ENCODE measurements at regions not wholly inside any gene's neighbourhood (a gene's known extent, or its start where the extent isn't known, plus 50 kb on each side); places are given as distances from the start of the nearest gene placed in this dataset.

DNA sequence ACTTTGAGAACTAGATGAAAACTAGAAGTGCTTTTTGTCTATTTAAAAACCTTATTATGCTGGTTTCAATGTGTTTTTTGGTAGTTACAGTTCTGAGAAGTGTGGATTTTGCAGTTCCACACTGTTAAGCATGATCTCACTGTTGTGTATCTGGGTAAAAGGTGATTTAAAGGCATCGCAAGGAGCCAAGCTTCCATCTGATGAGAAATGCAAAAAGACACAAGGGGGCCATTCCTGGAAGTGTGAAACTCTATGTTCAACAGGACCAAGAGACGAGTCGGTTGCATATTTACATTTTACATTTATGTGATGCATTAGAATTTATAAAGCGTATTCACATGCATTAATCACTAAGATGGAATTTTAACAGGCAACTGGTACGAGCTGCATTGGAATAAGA lies 490.8 kb downstream of the NPIPA7 start:
- no peaks in the 10 kb centered on the region for H3K27me3 ChIP-seq (ENCODE audit: control insufficient read depth, insufficient read depth, low read length)
- H3K79me2 ChIP-seq (ENCODE audit: control insufficient read depth, insufficient read depth, low read length): no peaks in the 10 kb centered on the region
- H4K20me1 ChIP-seq (ENCODE audit: control insufficient read depth, extremely low read depth, insufficient read depth, low read length): no peaks in the 10 kb centered on the region
- no peaks in the 10 kb centered on the region for H3K4me1 ChIP-seq (ENCODE audit: control insufficient read depth, extremely low read depth, insufficient read depth, low read length)
- no peak for TF ChIP-seq EZH2 (IDR thresholded peaks at IDR 0.05; ENCODE audit: low read length, missing control alignments)
- TF ChIP-seq, protein P1, sequence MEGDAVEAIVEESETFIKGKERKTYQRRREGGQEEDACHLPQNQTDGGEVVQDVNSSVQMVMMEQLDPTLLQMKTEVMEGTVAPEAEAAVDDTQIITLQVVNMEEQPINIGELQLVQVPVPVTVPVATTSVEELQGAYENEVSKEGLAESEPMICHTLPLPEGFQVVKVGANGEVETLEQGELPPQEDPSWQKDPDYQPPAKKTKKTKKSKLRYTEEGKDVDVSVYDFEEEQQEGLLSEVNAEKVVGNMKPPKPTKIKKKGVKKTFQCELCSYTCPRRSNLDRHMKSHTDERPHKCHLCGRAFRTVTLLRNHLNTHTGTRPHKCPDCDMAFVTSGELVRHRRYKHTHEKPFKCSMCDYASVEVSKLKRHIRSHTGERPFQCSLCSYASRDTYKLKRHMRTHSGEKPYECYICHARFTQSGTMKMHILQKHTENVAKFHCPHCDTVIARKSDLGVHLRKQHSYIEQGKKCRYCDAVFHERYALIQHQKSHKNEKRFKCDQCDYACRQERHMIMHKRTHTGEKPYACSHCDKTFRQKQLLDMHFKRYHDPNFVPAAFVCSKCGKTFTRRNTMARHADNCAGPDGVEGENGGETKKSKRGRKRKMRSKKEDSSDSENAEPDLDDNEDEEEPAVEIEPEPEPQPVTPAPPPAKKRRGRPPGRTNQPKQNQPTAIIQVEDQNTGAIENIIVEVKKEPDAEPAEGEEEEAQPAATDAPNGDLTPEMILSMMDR (conservative IDR thresholded peaks at IDR 0.05 in 1 of 2, IDR thresholded peaks at IDR 0.05 in 1 of 2; ENCODE audit: low read depth in 1 of 2, low read length in 2 of 2): no peak
- H3K9me3 ChIP-seq (ENCODE audit: control insufficient read depth, insufficient read depth, low read depth, low read length): no peaks in the 10 kb centered on the region
- H3K27ac ChIP-seq (ENCODE audit: insufficient read depth, low read length): no peak overlapping the region
- H3K36me3 ChIP-seq (ENCODE audit: control insufficient read depth, insufficient read depth, low read length): no peaks in the 10 kb centered on the region
- no peak overlapping the region for H3K4me2 ChIP-seq (ENCODE audit: extremely low read depth, insufficient read depth, low read length)
- no peak for DNase-seq (ENCODE audit: low read depth in 2 of 2)
- no peak overlapping the region for H2AFZ ChIP-seq (ENCODE audit: low read length)
- H3K4me3 ChIP-seq (replicated peaks in 1 of 4; ENCODE audit: control extremely low read depth in 1 of 4, insufficient read depth in 1 of 4, low read depth in 3 of 4, low read length in 4 of 4): no peak overlapping the region
- H3K9ac ChIP-seq (ENCODE audit: insufficient read depth, low read length): no peak overlapping the region

DNA sequence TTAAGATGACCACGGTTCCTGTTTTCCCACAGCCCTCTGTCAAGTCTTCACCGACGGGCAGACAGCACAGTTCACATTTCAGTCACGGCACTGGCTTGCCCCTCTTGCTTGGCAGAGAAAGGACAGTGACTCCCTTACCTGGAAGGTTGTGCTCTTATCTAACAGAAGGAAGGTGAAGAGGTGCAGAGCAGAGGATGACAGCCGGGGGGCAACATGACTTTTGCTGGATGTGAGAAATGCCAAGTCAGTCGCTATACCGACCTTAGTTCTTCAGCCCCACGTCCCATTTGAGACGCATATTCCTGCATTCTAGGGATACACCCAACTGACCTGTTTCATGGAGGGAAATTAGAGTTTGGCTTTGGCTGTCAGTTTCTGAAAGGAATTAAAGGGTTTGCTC lies 492.3 kb downstream of the NPIPA7 start:
- TF ChIP-seq, protein P1 (conservative IDR thresholded peaks at IDR 0.05 in 1 of 2, IDR thresholded peaks at IDR 0.05 in 1 of 2; ENCODE audit: low read depth in 1 of 2, low read length in 2 of 2): no peak
- TF ChIP-seq EZH2 (IDR thresholded peaks at IDR 0.05; ENCODE audit: low read length, missing control alignments): no peak
- Histone ChIP-seq H3K4me1 (ENCODE audit: control insufficient read depth, extremely low read depth, insufficient read depth, low read length) (no peaks in the 10 kb centered on the region), H3K79me2 (ENCODE audit: control insufficient read depth, insufficient read depth, low read length) (no peaks in the 10 kb centered on the region), H3K27me3 (ENCODE audit: control insufficient read depth, insufficient read depth, low read length) (no peaks in the 10 kb centered on the region), H3K9ac (ENCODE audit: insufficient read depth, low read length) (no peak overlapping the region), H3K9me3 (ENCODE audit: control insufficient read depth, insufficient read depth, low read depth, low read length) (no peaks in the 10 kb centered on the region), H2AFZ (ENCODE audit: low read length) (no peak overlapping the region), H3K27ac (ENCODE audit: insufficient read depth, low read length) (no peak overlapping the region), H4K20me1 (ENCODE audit: control insufficient read depth, extremely low read depth, insufficient read depth, low read length) (no peaks in the 10 kb centered on the region), H3K4me2 (ENCODE audit: extremely low read depth, insufficient read depth, low read length) (no peak overlapping the region), H3K36me3 (ENCODE audit: control insufficient read depth, insufficient read depth, low read length) (no peaks in the 10 kb centered on the region), H3K4me3 (replicated peaks in 1 of 4; ENCODE audit: control extremely low read depth in 1 of 4, insufficient read depth in 1 of 4, low read depth in 3 of 4, low read length in 4 of 4) (no peak overlapping the region)
- no peak for DNase-seq (ENCODE audit: low read depth in 2 of 2)

DNA sequence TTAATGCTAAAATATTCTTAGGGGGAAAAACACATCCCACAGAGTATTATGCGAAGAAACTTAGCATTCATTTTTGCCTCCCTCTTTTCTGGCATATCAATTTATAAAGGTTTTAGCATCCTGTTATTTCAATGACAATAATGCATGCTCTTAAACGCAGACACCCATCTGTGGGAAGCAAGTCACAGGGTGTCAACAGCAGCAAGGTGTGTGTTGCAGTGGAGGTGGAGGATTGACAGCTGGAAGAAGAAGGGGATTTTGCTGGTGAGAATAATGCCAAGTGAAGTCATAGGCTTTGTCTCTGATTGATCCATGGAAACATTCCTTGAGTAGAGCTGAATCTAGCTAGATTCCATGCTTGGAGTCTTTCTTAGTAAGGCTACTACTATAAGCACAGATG lies 498.1 kb downstream of the NPIPA7 start:
- no peak overlapping the region for H3K4me2 ChIP-seq (ENCODE audit: extremely low read depth, insufficient read depth, low read length)
- no peaks in the 10 kb centered on the region for H3K9me3 ChIP-seq (ENCODE audit: control insufficient read depth, insufficient read depth, low read depth, low read length)
- no peak overlapping the region for H3K4me3 ChIP-seq (replicated peaks in 1 of 4; ENCODE audit: control extremely low read depth in 1 of 4, insufficient read depth in 1 of 4, low read depth in 3 of 4, low read length in 4 of 4)
- no peaks in the 10 kb centered on the region for H4K20me1 ChIP-seq (ENCODE audit: control insufficient read depth, extremely low read depth, insufficient read depth, low read length)
- H3K36me3 ChIP-seq (ENCODE audit: control insufficient read depth, insufficient read depth, low read length): no peaks in the 10 kb centered on the region
- H3K4me1 ChIP-seq (ENCODE audit: control insufficient read depth, extremely low read depth, insufficient read depth, low read length): no peaks in the 10 kb centered on the region
- no peaks in the 10 kb centered on the region for H3K27me3 ChIP-seq (ENCODE audit: control insufficient read depth, insufficient read depth, low read length)
- no peak overlapping the region for H3K27ac ChIP-seq (ENCODE audit: insufficient read depth, low read length)
- no peak overlapping the region for H2AFZ ChIP-seq (ENCODE audit: low read length)
- DNase-seq (ENCODE audit: low read depth in 2 of 2): no peak
- no peak for TF ChIP-seq EZH2 (IDR thresholded peaks at IDR 0.05; ENCODE audit: low read length, missing control alignments)
- TF ChIP-seq, protein P1 (conservative IDR thresholded peaks at IDR 0.05 in 1 of 2, IDR thresholded peaks at IDR 0.05 in 1 of 2; ENCODE audit: low read depth in 1 of 2, low read length in 2 of 2): no peak
- no peak overlapping the region for H3K9ac ChIP-seq (ENCODE audit: insufficient read depth, low read length)
- H3K79me2 ChIP-seq (ENCODE audit: control insufficient read depth, insufficient read depth, low read length): no peaks in the 10 kb centered on the region
